B cell (primary cell): ENCODE measurements at regions not wholly inside any gene's neighbourhood (a gene's known extent, or its start where the extent isn't known, plus 50 kb on each side); places are given as distances from the start of the nearest gene placed in this dataset.
A peak's percentile ranks its signal among the peaks of the same experiment; 100 is the strongest.

Experiments used
- EZH2 ChIP-seq: IDR thresholded peaks from 2 replicates; pipeline ENCODE4 v1.6.1; 2012; ENCODE audit warnings: borderline replicate concordance, low read depth, mild to moderate bottlenecking, moderate library complexity, low read length; ENCODE audit not compliant: insufficient read depth, poor library complexity, severe bottlenecking
- TF ChIP-seq, protein P1 (sequence below): fragments of 200-600 bp; IDR thresholded peaks from one replicate; pipeline ENCODE4 v1.8.0; 2022; ENCODE audit warnings: antibody characterized with exemption, mild to moderate bottlenecking

GRCh38 chr6:118735320-118735719, 83.9 kb upstream of the CEP85L start:
- TF ChIP-seq, protein P1, sequence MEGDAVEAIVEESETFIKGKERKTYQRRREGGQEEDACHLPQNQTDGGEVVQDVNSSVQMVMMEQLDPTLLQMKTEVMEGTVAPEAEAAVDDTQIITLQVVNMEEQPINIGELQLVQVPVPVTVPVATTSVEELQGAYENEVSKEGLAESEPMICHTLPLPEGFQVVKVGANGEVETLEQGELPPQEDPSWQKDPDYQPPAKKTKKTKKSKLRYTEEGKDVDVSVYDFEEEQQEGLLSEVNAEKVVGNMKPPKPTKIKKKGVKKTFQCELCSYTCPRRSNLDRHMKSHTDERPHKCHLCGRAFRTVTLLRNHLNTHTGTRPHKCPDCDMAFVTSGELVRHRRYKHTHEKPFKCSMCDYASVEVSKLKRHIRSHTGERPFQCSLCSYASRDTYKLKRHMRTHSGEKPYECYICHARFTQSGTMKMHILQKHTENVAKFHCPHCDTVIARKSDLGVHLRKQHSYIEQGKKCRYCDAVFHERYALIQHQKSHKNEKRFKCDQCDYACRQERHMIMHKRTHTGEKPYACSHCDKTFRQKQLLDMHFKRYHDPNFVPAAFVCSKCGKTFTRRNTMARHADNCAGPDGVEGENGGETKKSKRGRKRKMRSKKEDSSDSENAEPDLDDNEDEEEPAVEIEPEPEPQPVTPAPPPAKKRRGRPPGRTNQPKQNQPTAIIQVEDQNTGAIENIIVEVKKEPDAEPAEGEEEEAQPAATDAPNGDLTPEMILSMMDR = peak; percentile 38
- TF ChIP-seq EZH2 = no peak
